HFFc6 (cell line): ENCODE measurements at regions not wholly inside any gene's neighbourhood (a gene's known extent, or its start where the extent isn't known, plus 50 kb on each side); places are given as distances from the start of the nearest gene placed in this dataset.

Experiments used
- DNase-seq: peaks from one replicate; pipeline ENCODE4 v3.0.0-alpha.2; 2018
- H3K27ac Mint-ChIP-seq: 2 replicates; pipeline ENCODE4 v1.8.0; 2020; ENCODE audit warnings: mild to moderate bottlenecking, mixed read lengths
- H3K27me3 Mint-ChIP-seq: 2 replicates; pipeline ENCODE4 v1.8.0; 2021; ENCODE audit warnings: mild to moderate bottlenecking, moderate library complexity, mixed read lengths; ENCODE audit not compliant: insufficient read depth
- H3K36me3 Mint-ChIP-seq: 2 replicates; pipeline ENCODE4 v1.8.0; 2021; ENCODE audit warnings: low read depth, mixed read lengths
- H3K4me1 Mint-ChIP-seq: 2 replicates; pipeline ENCODE4 v1.8.0; 2020; ENCODE audit warnings: low read depth, mixed read lengths
- H3K4me3 Mint-ChIP-seq: 2 replicates; pipeline ENCODE4 v1.8.0; 2020; ENCODE audit warnings: mild to moderate bottlenecking, moderate library complexity, mixed read lengths
- H3K9me3 Mint-ChIP-seq: 2 replicates; pipeline ENCODE4 v1.8.0; 2020; ENCODE audit warnings: mild to moderate bottlenecking, mixed read lengths
- CTCF ChIP-seq: fragments of 200-600 bp; sonication (generic); IDR thresholded peaks from 2 replicates; pipeline ENCODE4 v1.5.0; 2021; ENCODE audit warnings: antibody characterized with exemption, mild to moderate bottlenecking

DNA sequence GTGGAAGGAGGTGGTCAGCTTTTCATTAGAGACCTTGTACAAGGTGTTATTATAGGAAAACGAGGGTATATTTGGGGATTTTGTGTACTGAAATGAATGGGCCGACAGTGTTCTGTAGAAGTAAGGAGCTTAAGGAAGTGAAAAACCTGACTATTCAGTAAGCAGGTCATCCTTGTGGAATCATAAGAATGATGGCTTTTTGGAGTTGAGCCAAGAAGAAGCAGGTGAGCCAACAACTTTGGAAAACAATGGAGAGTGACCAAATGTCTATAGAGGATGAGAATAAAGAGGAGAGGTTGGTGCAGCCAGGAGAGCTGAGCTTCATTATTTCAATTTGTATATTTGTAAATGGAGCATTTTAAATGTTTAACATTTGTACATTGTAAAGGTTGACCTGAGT, 595.7 kb downstream of the CCSER2 start:
- DNase-seq: no peak
- Mint-ChIP-seq H3K27me3 (no peaks in the 10 kb centered on the region; the same call in 1 of the 2 replicates), H3K36me3 (no peaks in the 10 kb centered on the region), H3K27ac (no peak overlapping the region), H3K4me1 (no peaks in the 10 kb centered on the region), H3K9me3 (peaks cover 28% of the 10 kb centered on the region), H3K4me3 (no peak overlapping the region)
- TF ChIP-seq CTCF: no peak

DNA sequence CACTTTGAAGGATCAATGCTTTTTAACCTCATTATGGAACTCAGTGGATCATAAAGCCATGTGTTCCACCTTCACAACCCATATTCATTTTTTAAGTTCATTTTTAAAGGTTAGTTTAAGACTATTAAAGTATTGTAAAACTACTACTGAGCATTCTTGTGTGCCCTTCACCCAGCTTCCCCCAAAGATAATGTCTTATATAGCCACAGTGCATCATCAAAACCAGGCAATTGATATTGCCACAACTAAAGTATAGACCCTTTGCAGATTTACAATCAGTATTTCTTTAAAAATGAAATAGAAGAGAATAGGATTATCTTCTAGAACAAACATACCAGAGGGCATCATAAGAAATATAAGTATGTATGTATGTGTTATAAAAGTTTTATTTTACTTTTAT, 597.1 kb downstream of the CCSER2 start:
- Mint-ChIP-seq H3K4me1 (no peaks in the 10 kb centered on the region), H3K27ac (no peak overlapping the region), H3K27me3 (no peaks in the 10 kb centered on the region; the same call in 1 of the 2 replicates), H3K36me3 (no peaks in the 10 kb centered on the region), H3K4me3 (no peak overlapping the region), H3K9me3 (peaks cover 19% of the 10 kb centered on the region)
- no peak for DNase-seq
- no peak for TF ChIP-seq CTCF

GRCh38 chr10:84933402-84933801, 605.0 kb downstream of the CCSER2 start:
- H3K4me3 Mint-ChIP-seq: no peak overlapping the region

DNA sequence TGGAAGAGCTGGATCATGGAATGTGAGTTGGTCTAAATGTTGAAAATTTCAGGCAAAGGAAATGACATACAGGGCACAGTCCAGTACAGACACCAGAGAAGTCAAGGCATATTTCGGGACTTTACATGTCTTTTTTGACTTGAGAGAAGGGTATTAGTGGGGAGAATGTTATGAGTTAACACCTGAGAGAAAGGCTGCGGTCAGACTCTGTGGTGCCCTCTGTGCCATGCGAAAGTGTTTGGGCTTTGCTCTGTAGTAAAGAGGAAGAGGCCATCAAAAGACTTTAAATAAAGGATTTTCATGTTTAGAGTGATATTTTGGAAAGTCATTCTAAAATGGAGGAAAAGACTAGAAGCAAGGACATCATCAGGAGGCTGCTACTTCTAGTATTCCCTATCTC, 607.4 kb downstream of the CCSER2 start:
- Mint-ChIP-seq H3K27me3 (no peaks in the 10 kb centered on the region; the same call in 1 of the 2 replicates), H3K27ac (no peak overlapping the region), H3K9me3 (peaks cover 45% of the 10 kb centered on the region), H3K4me3 (no peak overlapping the region), H3K36me3 (peaks cover 16% of the 10 kb centered on the region), H3K4me1 (no peaks in the 10 kb centered on the region)
- TF ChIP-seq CTCF: no peak
- DNase-seq: no peak

More at GRCh38 chr10:84933402-84933801, 605.0 kb downstream of the CCSER2 start:
- no peak for TF ChIP-seq CTCF
- peaks cover 32% of the 10 kb centered on the region for H3K9me3 Mint-ChIP-seq
- peaks cover 7% of the 10 kb centered on the region for H3K36me3 Mint-ChIP-seq
- no peak overlapping the region for H3K27ac Mint-ChIP-seq
- H3K27me3 Mint-ChIP-seq: no peaks in the 10 kb centered on the region; the same call in 1 of the 2 replicates
- DNase-seq: no peak
- H3K4me1 Mint-ChIP-seq: no peaks in the 10 kb centered on the region

DNA sequence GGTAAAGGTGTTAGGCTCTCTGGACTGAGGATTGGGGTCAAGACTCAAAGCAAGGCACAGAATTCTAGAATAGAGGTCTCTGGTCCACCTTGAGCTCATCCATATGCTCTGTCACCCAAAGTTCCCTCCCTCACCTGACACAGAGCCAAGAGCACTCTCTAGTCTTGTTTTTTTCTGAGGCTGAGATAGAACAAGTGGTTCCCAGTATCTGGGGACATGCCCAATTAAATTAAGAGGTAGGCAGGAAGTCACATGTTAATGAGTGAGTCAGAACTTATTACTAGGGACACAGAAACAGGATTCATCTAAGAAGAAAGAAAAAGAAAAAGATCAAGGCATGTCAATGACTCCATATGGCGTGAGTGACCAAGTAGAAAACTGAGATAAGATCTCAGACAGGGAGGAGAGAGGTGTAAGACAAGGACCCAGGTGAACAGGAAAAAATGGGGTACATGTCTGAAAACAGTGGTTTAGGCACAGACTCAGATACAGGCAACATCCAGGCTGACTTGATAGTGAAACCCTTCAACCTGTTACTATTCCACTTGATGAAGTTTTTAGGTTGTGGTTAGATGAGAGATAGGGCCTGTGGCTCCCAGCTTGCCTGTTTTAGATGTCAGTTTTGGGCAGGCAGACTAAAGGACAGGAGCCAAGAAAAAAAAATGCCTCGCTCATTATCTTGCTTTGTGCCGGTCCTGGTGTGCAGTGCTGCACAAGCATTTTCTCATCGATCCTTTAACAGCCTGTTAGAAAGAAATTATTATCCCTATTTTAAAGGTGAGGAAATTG, 609.9 kb downstream of the CCSER2 start:
- TF ChIP-seq CTCF: no peak
- Mint-ChIP-seq H3K4me1 (no peaks in the 10 kb centered on the region), H3K9me3 (peaks cover 59% of the 10 kb centered on the region), H3K27ac (no peak overlapping the region), H3K4me3 (no peak overlapping the region), H3K27me3 (no peaks in the 10 kb centered on the region; the same call in 1 of the 2 replicates), H3K36me3 (0 out of 2 replicates have a peak, but pooled peaks cover 9% of the 10 kb centered on the region)
- no peak for DNase-seq
